Fibroblast of lung (primary cell): ENCODE measurements at regions not wholly inside any gene's neighbourhood (a gene's known extent, or its start where the extent isn't known, plus 50 kb on each side); places are given as distances from the start of the nearest gene placed in this dataset.
"Not testable (repeated sequence)": the region's sequence is repeated elsewhere in the genome, so short reads cannot be mapped to it uniquely, and the experiment has no call there.

Experiments
- EZH2 ChIP-seq: IDR thresholded peaks from 2 replicates; pipeline ENCODE4 v1.5.1; 2012; ENCODE audit warnings: low read length, control low read depth, mild to moderate bottlenecking; ENCODE audit errors: missing control alignments
- TF ChIP-seq, protein P1 (sequence below), 2 donors: IDR thresholded peaks in 1 of 2; conservative IDR thresholded peaks in 1 of 2; 1 replicate in 1 of 2; 2 replicates in 1 of 2; pipeline ENCODE4 v1.5.1; 2011 to 2012; ENCODE audit warnings: low read length in 2 of 2, control low read depth in 1 of 2, inconsistent platforms in 1 of 2, low read depth in 1 of 2, mild to moderate bottlenecking in 1 of 2

DNA sequence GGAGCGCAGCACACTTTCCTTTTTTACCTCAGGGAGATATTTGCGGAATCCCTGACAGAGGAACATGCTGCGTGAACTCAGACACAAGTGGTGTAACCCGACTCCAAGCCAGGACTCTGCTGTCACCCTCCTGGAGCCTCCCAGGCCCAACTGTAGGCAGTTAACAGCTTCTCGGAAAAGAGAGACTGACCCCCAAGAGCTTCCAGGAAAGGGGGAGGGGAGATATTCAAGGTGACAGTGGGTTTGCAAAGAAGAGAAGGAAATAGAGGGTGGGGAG is 103.1 kb upstream of the NBPF26 start:
- TF ChIP-seq, protein P1, sequence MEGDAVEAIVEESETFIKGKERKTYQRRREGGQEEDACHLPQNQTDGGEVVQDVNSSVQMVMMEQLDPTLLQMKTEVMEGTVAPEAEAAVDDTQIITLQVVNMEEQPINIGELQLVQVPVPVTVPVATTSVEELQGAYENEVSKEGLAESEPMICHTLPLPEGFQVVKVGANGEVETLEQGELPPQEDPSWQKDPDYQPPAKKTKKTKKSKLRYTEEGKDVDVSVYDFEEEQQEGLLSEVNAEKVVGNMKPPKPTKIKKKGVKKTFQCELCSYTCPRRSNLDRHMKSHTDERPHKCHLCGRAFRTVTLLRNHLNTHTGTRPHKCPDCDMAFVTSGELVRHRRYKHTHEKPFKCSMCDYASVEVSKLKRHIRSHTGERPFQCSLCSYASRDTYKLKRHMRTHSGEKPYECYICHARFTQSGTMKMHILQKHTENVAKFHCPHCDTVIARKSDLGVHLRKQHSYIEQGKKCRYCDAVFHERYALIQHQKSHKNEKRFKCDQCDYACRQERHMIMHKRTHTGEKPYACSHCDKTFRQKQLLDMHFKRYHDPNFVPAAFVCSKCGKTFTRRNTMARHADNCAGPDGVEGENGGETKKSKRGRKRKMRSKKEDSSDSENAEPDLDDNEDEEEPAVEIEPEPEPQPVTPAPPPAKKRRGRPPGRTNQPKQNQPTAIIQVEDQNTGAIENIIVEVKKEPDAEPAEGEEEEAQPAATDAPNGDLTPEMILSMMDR (conservative IDR thresholded peaks at IDR 0.05 in 1 of 2, IDR thresholded peaks at IDR 0.05 in 1 of 2; ENCODE audit: low read depth in 1 of 2, low read length in 2 of 2), result not testable (repeated sequence)
- not testable (repeated sequence) for TF ChIP-seq EZH2
